ENCODE measurements at regions not wholly inside any gene's neighbourhood (a gene's known extent, or its start where the extent isn't known, plus 50 kb on each side); places are given as distances from the start of the nearest gene placed in this dataset.

GRCh38 chr10:131464789-131465188 is 153.3 kb upstream of the TCERG1L start:
- Mint-ChIP-seq H3K4me1 (no peaks in the 10 kb centered on the region), H3K9me3 (peaks cover 4% of the 10 kb centered on the region), H3K4me3 (no peak overlapping the region), H3K36me3 (ENCODE audit: low read depth) (no peaks in the 10 kb centered on the region), H3K27me3 (ENCODE audit: low read depth) (peaks cover 43% of the 10 kb centered on the region), H3K27ac (ENCODE audit: unreplicated experiment) (no peak overlapping the region)
- no peak for TF ChIP-seq CTCF (conservative IDR thresholded peaks at IDR 0.05)
- no peak for DNase-seq (ENCODE audit: low read depth, low spot score)

GRCh38 chr10:131469551-131469950 is 158.0 kb upstream of the TCERG1L start:
- Mint-ChIP-seq H3K4me1 (no peaks in the 10 kb centered on the region), H3K9me3 (peaks cover 4% of the 10 kb centered on the region), H3K36me3 (ENCODE audit: low read depth) (no peaks in the 10 kb centered on the region), H3K27me3 (ENCODE audit: low read depth) (peaks cover 17% of the 10 kb centered on the region), H3K27ac (ENCODE audit: unreplicated experiment) (no peak overlapping the region), H3K4me3 (no peak overlapping the region)
- no peak for TF ChIP-seq CTCF (conservative IDR thresholded peaks at IDR 0.05)
- DNase-seq (ENCODE audit: low read depth, low spot score): no peak

GRCh38 chr10:131473645-131474044 is 162.1 kb upstream of the TCERG1L start:
- Mint-ChIP-seq H3K4me1 (no peaks in the 10 kb centered on the region), H3K27me3 (ENCODE audit: low read depth) (peaks cover 3% of the 10 kb centered on the region), H3K9me3 (no peaks in the 10 kb centered on the region), H3K36me3 (ENCODE audit: low read depth) (no peaks in the 10 kb centered on the region), H3K4me3 (no peak overlapping the region), H3K27ac (ENCODE audit: unreplicated experiment) (no peak overlapping the region)
- no peak for TF ChIP-seq CTCF (conservative IDR thresholded peaks at IDR 0.05)
- DNase-seq (ENCODE audit: low read depth, low spot score): no peak

GRCh38 chr10:131474416-131474815 is 162.9 kb upstream of the TCERG1L start:
- Mint-ChIP-seq H3K27me3 (ENCODE audit: low read depth) (peaks cover 2% of the 10 kb centered on the region), H3K36me3 (ENCODE audit: low read depth) (no peaks in the 10 kb centered on the region), H3K4me3 (no peak overlapping the region), H3K9me3 (no peaks in the 10 kb centered on the region), H3K27ac (ENCODE audit: unreplicated experiment) (no peak overlapping the region), H3K4me1 (no peaks in the 10 kb centered on the region)
- no peak for DNase-seq (ENCODE audit: low read depth, low spot score)
- TF ChIP-seq CTCF (conservative IDR thresholded peaks at IDR 0.05): no peak

- no peak for TF ChIP-seq CTCF (conservative IDR thresholded peaks at IDR 0.05)
- Mint-ChIP-seq H3K27me3 (ENCODE audit: low read depth) (no peaks in the 10 kb centered on the region), H3K27ac (ENCODE audit: unreplicated experiment) (no peak overlapping the region), H3K4me3 (no peak overlapping the region), H3K9me3 (no peaks in the 10 kb centered on the region), H3K4me1 (no peaks in the 10 kb centered on the region), H3K36me3 (ENCODE audit: low read depth) (no peaks in the 10 kb centered on the region)
- no peak for DNase-seq (ENCODE audit: low read depth, low spot score)
Observed at GRCh38 chr10:131475043-131475442, 163.5 kb upstream of the TCERG1L start.

- H3K4me3 Mint-ChIP-seq: no peak overlapping the region
- no peaks in the 10 kb centered on the region for H3K27me3 Mint-ChIP-seq (ENCODE audit: low read depth)
- no peaks in the 10 kb centered on the region for H3K36me3 Mint-ChIP-seq (ENCODE audit: low read depth)
- no peaks in the 10 kb centered on the region for H3K9me3 Mint-ChIP-seq
- DNase-seq (ENCODE audit: low read depth, low spot score): no peak
- H3K4me1 Mint-ChIP-seq: no peaks in the 10 kb centered on the region
- H3K27ac Mint-ChIP-seq (ENCODE audit: unreplicated experiment): peak overlapping the region; percentile 35
- TF ChIP-seq CTCF (conservative IDR thresholded peaks at IDR 0.05): no peak
Observed at GRCh38 chr10:131475803-131476202, 164.3 kb upstream of the TCERG1L start.

Data from neural crest cell (in vitro differentiated cells).